SK-N-SH (cell line): ENCODE measurements at regions not wholly inside any gene's neighbourhood (a gene's known extent, or its start where the extent isn't known, plus 50 kb on each side); places are given as distances from the start of the nearest gene placed in this dataset.

Experiments used
- CTCF ChIP-seq: fragments of 200-600 bp; sonication (generic); IDR thresholded peaks from 2 replicates; pipeline ENCODE4 v1.6.1; 2017; ENCODE audit warnings: antibody characterized with exemption, mild to moderate bottlenecking, moderate library complexity
- GABPA ChIP-seq: IDR thresholded peaks from 2 replicates; pipeline ENCODE4 v1.4.0; 2012; ENCODE audit warnings: low read depth, mild to moderate bottlenecking
- IRF3 ChIP-seq: fragments of 150-350 bp; IDR thresholded peaks from 2 replicates; pipeline ENCODE4 v1.6.1; 2016; ENCODE audit warnings: mild to moderate bottlenecking, low read depth, low read length
- JUND ChIP-seq: IDR thresholded peaks from 2 replicates; pipeline ENCODE4 v1.4.0; 2012
- REST ChIP-seq: IDR thresholded peaks from 2 replicates; pipeline ENCODE4 v1.6.1; 2012; ENCODE audit warnings: mild to moderate bottlenecking, low read depth, low read length, moderate library complexity
- RXRA ChIP-seq: IDR thresholded peaks from 2 replicates; pipeline ENCODE4 v1.4.0; 2012; ENCODE audit warnings: low read depth, mild to moderate bottlenecking, borderline replicate concordance

GRCh38 chr2:18077704-18078103 lies 199.2 kb downstream of the KCNS3 start:
- TF ChIP-seq JUND (no peak), REST (no peak), CTCF (no peak), RXRA (no peak), IRF3 (no peak), GABPA (no peak)
